GM12872 (cell line): ENCODE measurements at regions not wholly inside any gene's neighbourhood (a gene's known extent, or its start where the extent isn't known, plus 50 kb on each side); places are given as distances from the start of the nearest gene placed in this dataset.

ENCODE experiments used
- TF ChIP-seq, protein P1 (sequence below): IDR thresholded peaks from 3 replicates; pipeline ENCODE4 v1.5.1; 2011; ENCODE audit warnings: low read depth, mild to moderate bottlenecking, low read length, moderate library complexity; ENCODE audit not compliant: insufficient read depth

GRCh38 chr1:14309984-14310383, 288.5 kb upstream of the KAZN start:
- TF ChIP-seq, protein P1, sequence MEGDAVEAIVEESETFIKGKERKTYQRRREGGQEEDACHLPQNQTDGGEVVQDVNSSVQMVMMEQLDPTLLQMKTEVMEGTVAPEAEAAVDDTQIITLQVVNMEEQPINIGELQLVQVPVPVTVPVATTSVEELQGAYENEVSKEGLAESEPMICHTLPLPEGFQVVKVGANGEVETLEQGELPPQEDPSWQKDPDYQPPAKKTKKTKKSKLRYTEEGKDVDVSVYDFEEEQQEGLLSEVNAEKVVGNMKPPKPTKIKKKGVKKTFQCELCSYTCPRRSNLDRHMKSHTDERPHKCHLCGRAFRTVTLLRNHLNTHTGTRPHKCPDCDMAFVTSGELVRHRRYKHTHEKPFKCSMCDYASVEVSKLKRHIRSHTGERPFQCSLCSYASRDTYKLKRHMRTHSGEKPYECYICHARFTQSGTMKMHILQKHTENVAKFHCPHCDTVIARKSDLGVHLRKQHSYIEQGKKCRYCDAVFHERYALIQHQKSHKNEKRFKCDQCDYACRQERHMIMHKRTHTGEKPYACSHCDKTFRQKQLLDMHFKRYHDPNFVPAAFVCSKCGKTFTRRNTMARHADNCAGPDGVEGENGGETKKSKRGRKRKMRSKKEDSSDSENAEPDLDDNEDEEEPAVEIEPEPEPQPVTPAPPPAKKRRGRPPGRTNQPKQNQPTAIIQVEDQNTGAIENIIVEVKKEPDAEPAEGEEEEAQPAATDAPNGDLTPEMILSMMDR = no peak

DNA sequence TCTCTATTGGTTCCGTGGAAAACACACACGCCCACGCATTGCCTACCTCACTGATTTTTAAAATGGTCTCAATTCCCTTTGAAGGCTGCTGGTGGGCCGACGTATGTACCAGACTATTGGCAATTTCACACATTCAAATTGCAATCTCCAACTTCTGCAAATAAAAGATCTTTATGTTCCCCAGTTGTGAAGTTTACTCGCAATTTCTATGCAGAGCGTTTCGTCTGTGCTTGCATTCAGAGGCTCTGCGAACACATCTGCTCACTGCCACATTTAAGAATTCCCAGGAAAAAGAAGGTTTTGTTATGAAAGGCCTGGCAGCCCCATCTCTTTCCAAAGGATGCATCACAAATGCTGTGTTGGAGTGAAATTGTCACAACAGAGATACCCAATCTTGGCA, 288.0 kb upstream of the KAZN start:
- TF ChIP-seq, protein P1 = no peak

DNA sequence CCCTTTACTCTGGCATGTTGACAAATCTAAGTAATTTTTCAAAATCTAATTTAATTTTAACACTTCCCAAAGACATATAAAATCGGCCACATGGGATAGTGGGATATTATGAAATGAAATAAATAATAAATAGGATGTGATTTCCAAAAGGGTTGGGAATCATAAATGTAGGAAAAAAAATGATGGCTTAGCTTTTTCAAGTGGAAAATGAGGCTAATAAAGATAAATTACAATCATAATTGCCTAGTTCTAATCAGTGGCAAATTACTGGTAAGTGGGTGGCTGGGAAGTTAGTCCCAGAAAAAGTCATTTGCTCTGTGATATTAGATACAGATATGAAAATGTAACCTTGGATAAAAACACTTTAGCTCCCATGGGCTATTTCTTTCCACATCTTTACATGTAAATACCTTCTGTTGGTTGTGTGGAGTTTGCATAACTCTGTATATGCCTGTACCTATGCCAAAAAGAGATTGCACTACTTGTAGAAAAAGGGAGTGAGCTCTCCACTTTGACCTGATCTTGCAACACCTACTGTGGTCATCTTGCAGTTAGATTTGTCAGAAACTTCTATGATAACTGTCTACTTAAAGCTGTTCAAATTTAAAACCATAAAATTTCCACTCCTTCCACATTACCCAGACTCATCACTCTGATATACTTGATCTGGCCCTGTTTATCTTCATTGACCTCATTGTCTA, 284.6 kb upstream of the KAZN start:
- TF ChIP-seq, protein P1 = no peak

DNA sequence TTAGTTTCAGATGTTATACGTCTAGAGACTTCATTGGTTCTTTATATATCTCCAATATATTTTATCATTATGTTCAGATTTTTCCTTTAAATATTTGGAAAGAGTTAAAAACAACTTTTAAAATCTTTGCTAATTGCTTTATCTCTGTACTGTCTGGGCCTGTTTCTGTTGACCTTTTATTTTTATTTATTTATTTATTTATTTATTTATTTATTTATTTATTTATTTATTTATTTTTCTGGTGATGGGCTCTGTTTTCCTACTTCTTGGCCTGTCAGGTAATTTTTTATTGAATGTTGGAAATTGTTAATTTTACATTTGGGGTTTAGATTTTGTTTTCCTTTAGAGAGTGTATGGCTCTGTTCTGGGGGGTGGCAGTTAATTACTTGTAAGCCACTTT, 279.7 kb upstream of the KAZN start:
- TF ChIP-seq, protein P1 = no peak

DNA sequence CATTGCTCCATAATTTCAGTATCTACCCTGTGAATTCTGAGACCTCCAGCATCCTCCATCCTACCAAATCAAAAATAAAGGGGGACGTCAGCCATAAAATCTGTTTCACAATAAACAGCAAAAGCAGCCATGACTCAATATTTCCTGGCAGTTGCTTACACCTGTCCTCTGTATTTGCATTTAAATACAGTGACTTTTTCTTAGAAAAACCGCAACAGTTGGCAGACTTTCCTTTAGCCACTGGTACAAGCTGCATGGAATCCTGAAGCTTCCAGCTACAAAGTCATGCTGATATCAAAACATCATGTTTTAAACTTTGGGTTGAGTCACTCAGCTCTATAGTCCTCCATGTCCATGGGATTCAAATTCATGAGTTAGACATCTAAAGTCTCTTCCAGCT, 278.0 kb upstream of the KAZN start:
- TF ChIP-seq, protein P1 = no peak

DNA sequence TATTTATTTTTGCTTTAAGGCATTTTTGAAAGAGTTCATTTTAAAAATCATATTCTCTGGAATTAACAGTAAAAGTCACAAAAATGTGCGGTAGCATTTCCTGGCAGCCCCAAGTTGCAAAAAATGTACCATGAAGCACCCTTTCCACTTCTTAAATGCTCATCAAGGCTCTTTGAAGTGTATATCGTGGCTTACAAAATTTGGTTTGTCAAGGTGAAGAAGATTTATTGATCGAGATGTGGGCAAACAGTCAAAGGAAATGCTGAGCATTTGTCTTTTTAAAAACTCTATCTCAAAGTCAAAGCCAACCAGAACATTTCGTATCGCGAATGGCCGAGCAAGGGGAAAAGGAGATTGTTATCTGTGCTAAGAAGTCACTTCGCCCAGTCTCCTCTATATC, 277.5 kb upstream of the KAZN start:
- TF ChIP-seq, protein P1 = no peak

GRCh38 chr1:14321422-14321821, 277.1 kb upstream of the KAZN start:
- TF ChIP-seq, protein P1 = no peak
